ENCODE measurements at regions not wholly inside any gene's neighbourhood (a gene's known extent, or its start where the extent isn't known, plus 50 kb on each side); places are given as distances from the start of the nearest gene placed in this dataset.

GRCh38 chr14:36028218-36028617, 148.3 kb downstream of the PTCSC3 start:
- peak; percentile 16 for DNase-seq

GRCh38 chr14:36027354-36027753, 149.2 kb downstream of the PTCSC3 start:
- DNase-seq: no peak

- DNase-seq: no peak
Observed at GRCh38 chr14:36022765-36023410, 153.6 kb downstream of the PTCSC3 start.

GRCh38 chr14:36021591-36022320, 154.8 kb downstream of the PTCSC3 start:
- no peak for DNase-seq

GRCh38 chr14:36021030-36021422, 155.5 kb downstream of the PTCSC3 start:
- no peak for DNase-seq

GRCh38 chr14:36020120-36021029, 156.1 kb downstream of the PTCSC3 start:
- peak; percentile 91 for DNase-seq

GRCh38 chr14:36019126-36019525, 157.4 kb downstream of the PTCSC3 start:
- no peak for DNase-seq

GRCh38 chr14:36014236-36014635, 162.3 kb downstream of the PTCSC3 start:
- DNase-seq: no peak

- DNase-seq: no peak
Observed at GRCh38 chr14:36013483-36013882, 163.0 kb downstream of the PTCSC3 start.

GRCh38 chr14:36012621-36013020, 163.9 kb downstream of the PTCSC3 start:
- no peak for DNase-seq

- DNase-seq: no peak
Observed at GRCh38 chr14:36009643-36010042, 166.9 kb downstream of the PTCSC3 start.

- no peak for DNase-seq
Observed at GRCh38 chr14:36006623-36007022, 169.9 kb downstream of the PTCSC3 start.

- DNase-seq: no peak
Observed at GRCh38 chr14:36005670-36006069, 170.9 kb downstream of the PTCSC3 start.

GRCh38 chr14:36001936-36002335, 174.6 kb downstream of the PTCSC3 start:
- no peak for DNase-seq

- no peak for DNase-seq
Observed at GRCh38 chr14:35999294-35999693, 173.2 kb downstream of the BRMS1L start.

- no peak for DNase-seq
Observed at GRCh38 chr14:35998303-35998702, 172.2 kb downstream of the BRMS1L start.

GRCh38 chr14:35993684-35993960, 167.5 kb downstream of the BRMS1L start:
- no peak for DNase-seq

- DNase-seq: no peak
Observed at GRCh38 chr14:35992816-35993683, 166.9 kb downstream of the BRMS1L start.

- peak; percentile 20 for DNase-seq
Observed at GRCh38 chr14:35991356-35991755, 165.2 kb downstream of the BRMS1L start.

- no peak for DNase-seq
Observed at GRCh38 chr14:35989736-35990135, 163.6 kb downstream of the BRMS1L start.

- DNase-seq: no peak
Observed at GRCh38 chr14:35988972-35989690, 163.0 kb downstream of the BRMS1L start.

GRCh38 chr14:35988550-35988949, 162.4 kb downstream of the BRMS1L start:
- DNase-seq: no peak

Data from COR-L47 (cell line).